GM21786 (cell line): ENCODE measurements at regions not wholly inside any gene's neighbourhood (a gene's known extent, or its start where the extent isn't known, plus 50 kb on each side); places are given as distances from the start of the nearest gene placed in this dataset.

Experiments used
- ATAC-seq: cut with Tn5 transposase; IDR thresholded peaks from one replicate; pipeline ENCODE4 v1.9.1; 2021; ENCODE audit not compliant: unreplicated experiment

GRCh38 chr6:140070846-140071473 is 696.5 kb upstream of the CITED2 start:
- no peak for ATAC-seq

- no peak for ATAC-seq
These were observed 695.1 kb upstream of the CITED2 start for GRCh38 chr6:140069576-140069975.

- no peak for ATAC-seq
These were observed 694.4 kb upstream of the CITED2 start for GRCh38 chr6:140068801-140069200.

GRCh38 chr6:140064366-140064765 is 689.9 kb upstream of the CITED2 start:
- ATAC-seq: no peak

- no peak for ATAC-seq
These were observed 688.6 kb upstream of the CITED2 start for GRCh38 chr6:140063021-140063399.

- ATAC-seq: no peak
These were observed 687.9 kb upstream of the CITED2 start for GRCh38 chr6:140062043-140063020.

- no peak for ATAC-seq
These were observed 686.9 kb upstream of the CITED2 start for GRCh38 chr6:140061110-140062042.

- ATAC-seq: no peak
These were observed 685.5 kb upstream of the CITED2 start for GRCh38 chr6:140059947-140060346.

GRCh38 chr6:140058863-140059262 is 684.4 kb upstream of the CITED2 start:
- no peak for ATAC-seq

- ATAC-seq: peak; percentile 45
These were observed 678.6 kb upstream of the CITED2 start for GRCh38 chr6:140052736-140053729.

- no peak for ATAC-seq
These were observed 677.4 kb upstream of the CITED2 start for GRCh38 chr6:140051521-140052512.

GRCh38 chr6:140050101-140050995 is 675.9 kb upstream of the CITED2 start:
- no peak for ATAC-seq

GRCh38 chr6:140049251-140049650 is 674.8 kb upstream of the CITED2 start:
- ATAC-seq: no peak

GRCh38 chr6:140048202-140048790 is 673.8 kb upstream of the CITED2 start:
- no peak for ATAC-seq

- no peak for ATAC-seq
These were observed 672.9 kb upstream of the CITED2 start for GRCh38 chr6:140047321-140047720.

GRCh38 chr6:140046016-140046632 is 671.7 kb upstream of the CITED2 start:
- no peak for ATAC-seq

GRCh38 chr6:140045116-140045515 is 670.7 kb upstream of the CITED2 start:
- ATAC-seq: no peak
